CD4-positive, alpha-beta T cell treated with Interleukin-17A for 1 hour (primary cell): ENCODE measurements at regions not wholly inside any gene's neighbourhood (a gene's known extent, or its start where the extent isn't known, plus 50 kb on each side); places are given as distances from the start of the nearest gene placed in this dataset.

Experiments used
- DNase-seq: peaks from one replicate; pipeline ENCODE4 v3.0.0-alpha.2; 2020

DNA sequence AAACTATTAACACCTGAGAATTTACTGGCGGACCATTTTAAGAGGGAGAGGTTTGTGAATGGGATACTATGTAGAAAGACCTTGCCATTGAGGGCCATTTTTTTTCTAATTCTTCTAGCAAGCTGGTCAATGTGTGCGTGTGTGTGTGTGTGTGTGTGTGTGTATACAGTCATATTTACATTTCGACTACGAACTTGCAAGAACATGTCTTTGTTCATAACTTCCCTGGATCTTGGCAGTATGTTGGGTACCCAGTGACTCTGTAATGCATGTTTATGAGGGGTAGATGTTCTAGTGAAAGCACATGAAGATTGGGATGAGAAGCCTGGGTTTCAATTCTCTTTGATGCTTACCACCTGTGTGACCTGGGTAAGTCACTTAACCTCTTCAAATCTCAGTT is 133.6 kb downstream of the UBE2E3 start:
- DNase-seq, result no peak

DNA sequence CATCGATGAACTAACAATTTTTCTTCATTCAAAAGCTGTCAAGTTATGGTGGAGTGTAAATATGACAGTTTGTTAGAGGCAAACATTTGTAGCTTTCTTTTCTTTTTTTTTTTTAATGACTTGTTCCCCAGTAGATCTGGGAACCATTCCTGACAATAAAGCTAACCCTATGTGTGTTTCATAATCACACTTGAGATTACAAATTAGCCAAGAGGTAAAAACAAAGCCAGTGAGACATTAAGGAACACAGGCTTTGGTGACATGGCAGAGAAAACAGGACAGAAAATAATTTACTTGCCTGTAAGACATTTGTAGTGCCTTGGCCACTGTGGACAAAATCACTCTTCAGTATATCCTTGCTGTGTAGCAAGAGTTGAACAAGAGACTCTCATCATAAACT is 135.9 kb downstream of the UBE2E3 start:
- no peak for DNase-seq

DNA sequence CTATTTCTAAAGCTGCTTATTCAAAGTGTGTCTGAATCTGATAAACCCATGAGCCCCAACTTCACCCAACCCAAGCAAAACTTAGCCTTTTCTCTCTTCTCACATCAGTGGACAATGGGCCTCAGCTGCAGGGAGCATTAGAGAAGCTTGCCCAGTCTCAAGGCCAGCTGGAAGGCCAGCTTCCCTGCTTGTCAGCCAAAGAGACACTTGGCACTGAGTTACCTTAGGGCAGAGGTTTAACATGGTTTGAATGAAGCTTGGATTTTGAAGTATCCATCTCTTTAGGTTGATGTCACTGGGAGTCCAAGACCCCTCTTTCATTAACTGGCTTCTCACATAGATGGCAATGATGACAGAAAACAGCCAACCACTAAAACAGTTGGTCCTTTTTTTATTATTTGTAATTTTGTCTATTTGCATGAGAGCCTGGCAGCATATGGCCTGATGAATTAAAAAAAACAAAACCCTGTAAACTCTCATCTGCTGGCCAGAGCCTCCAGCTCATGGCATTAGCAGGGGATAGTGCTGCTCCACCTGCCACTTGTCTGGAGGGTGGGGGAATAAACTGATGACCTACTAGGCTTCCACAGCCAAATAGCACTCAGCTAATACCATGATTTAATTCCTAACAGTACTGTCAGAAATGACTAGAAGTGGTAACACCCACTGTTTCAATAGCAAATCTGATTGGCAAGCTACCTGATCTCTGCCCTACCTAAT is 137.0 kb downstream of the UBE2E3 start:
- DNase-seq, result no peak

DNA sequence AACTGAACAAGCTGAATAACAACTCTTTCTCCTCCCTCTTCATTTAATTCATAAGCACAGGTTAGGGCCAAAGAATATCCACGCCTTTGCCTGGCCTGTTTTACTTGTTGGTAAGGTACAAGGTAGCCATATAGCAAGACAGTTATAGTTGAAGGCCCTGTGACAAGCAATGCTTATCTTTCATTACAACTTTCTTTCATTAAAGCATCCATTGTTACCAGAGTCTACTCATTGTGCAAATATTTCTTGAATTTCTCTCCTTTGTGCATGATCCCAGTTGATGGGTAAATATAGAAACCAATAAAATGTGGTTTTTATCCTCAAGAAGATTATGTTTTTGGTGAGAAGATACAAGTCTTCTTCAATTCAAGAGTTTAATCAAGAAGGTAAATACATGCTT is 140.2 kb downstream of the UBE2E3 start:
- no peak for DNase-seq

DNA sequence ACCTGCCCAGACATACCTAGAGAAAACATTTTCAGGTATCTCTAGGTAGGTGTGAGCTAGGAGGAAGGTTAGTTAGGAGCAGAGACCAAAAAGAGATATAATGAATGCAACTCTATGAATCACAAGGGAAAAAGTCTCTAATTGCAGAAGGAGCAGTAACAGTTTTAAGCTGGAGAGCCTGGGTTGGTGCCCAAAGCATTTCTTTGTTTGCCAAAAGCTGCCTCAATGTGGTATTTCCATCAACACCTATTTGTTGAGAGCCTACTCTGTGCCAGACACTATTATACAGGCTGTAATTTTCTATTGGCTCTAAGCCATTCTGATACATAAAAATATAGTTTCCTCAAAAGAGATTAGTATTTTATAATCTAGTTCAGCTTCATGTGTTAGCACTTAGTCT is 141.6 kb downstream of the UBE2E3 start:
- no peak for DNase-seq

DNA sequence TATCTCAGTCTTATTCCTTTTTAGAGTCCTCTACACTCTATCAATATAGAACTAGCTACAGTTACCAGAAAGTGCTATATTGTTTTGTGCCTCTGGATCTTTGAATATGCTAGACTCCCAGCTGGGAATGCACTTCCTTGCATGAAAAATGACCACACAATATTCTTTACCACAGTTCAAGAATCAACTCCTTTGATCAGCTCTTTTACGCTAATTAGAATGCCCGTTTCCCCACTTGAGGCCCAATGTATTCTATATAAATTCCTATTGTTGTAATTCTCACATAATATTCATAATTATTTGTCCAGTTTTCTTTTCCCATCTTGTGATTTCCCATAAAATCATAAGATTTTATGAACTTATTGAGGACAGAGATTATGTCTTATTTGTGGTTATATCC is 142.2 kb downstream of the UBE2E3 start:
- no peak for DNase-seq

DNA sequence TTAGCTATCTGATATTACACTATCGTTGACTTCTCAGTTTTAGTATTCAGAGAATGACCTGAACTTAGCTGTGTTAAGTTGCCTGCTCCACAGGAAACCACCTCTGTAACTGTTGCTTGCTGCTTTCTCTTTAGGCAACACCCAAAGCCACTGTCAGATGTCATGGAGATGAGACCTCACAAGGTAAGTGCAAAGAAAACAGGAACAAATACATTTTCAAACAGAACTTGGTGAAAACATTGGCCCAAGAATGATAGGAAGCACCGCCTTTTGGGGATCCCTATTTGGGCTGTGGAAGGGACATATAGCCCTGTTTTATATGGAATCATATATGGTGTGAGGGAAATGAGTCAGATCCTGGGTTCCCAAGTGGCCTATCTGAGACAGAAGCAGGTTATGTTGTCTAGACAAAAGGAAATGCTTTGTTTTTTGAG is 143.4 kb downstream of the UBE2E3 start:
- DNase-seq, result peak; percentile 94

DNA sequence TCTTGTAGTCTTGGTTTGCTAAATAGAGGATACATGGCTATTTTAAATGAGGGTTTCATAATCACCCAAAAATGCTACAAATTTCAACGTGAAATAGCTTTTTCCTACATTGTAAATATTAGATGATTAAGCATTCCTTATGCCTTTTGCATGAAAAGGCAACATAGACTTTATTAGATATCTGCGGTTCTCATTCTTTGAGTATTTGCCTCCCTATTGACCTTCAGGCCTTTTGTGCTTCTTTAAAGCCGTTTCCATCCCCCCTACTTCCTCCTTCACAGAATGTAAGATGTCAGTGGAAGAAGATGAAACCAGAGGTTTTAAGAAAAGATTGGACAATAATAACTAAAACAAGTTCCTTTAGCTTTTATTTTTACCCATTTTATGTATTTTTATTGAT is 144.1 kb downstream of the UBE2E3 start:
- DNase-seq, result peak; percentile 60

DNA sequence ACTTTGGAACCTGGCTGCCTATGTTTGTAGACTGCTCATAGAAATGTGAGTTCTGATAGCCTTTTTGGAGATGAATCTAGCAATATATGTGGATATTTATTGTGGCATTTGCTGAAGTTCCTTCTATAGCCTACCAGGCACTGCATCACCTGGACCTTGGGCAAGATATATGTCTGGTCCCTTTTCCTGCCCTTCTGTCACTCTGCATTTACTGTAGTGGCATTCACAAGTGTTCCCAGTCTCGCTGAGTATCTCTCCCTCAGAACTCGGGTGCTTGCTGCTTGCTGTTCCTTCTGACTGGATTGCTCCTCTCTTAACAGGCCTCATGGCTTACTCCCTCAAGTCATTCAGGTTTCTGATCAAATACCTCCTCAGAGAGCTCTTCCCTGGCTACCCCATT is 145.0 kb downstream of the UBE2E3 start:
- no peak for DNase-seq

DNA sequence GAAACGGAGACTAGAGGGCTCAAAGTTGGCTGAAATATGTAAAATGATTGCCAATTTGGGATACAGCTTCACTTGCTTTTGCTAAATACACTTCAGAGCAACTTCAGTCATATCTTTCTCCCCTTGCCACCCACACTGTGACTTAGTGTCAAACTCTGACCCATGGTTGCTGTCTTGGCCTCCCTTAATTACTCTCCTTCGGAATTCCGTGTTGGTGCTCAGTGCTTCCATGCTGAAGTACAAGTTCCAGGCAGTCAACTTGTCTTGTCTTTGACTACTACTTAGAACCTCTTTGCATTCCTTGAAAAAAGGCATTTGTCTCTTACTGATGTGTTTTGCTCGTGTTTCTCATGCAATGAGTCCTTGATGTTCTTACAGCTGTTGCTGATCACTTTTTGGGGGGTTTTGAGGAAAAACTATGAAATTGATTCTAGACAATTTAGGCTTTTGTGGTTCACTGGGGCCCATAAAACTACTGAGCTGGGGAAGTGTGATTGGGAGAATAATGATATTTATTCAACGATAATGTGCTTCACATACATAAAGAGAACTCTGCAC is 146.0 kb downstream of the UBE2E3 start:
- DNase-seq, result no peak

DNA sequence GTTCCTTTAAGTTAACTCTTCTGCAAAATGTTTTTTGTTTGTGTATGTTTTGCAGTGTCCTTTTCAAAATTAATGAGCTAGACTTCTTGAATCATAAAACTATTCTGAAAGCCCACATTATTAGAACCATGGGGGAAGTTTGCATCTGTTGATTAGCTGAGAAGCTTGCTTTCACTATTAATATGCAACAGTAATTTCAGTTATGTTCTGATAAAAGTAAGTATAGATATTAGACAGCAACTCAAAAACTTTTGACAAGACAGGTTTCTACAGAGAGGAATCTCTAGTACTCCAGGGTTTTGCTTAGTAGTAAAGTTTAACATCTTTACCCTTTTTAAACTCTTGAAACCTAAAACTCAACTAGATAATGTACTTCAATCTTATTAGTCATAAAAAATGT is 147.8 kb downstream of the UBE2E3 start:
- no peak for DNase-seq

DNA sequence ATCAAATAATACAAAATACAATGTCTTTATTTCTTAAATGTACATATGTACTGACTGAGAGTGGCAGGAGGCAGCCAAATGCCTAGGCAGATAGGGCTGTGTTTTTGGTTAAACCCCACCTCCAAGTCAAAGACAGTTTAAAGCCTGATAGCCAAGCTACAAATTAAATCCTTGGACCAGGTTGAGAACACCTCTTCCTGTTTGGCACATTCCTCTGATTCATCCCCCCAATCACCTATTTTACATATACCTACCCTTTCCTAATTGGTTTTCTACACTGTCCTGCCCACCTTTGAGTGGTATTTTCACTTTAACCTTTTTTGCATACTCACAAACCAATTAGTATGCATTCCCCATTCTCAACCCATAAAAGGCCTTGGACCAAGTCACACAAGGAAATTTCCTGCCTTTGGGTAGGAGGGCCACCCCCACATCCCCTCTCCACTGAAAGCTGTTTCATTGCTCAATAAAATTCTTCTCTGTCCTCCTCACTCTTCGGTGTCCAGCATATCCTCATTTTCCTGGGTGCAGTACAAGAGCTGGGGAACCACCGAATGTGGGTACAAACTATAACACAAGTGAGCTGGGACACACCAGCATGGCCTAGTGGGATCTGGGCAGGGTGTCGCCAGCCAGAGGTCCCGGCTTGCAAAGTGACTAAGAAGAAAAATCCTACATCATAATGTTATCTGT is 149.1 kb downstream of the UBE2E3 start:
- DNase-seq, result no peak

DNA sequence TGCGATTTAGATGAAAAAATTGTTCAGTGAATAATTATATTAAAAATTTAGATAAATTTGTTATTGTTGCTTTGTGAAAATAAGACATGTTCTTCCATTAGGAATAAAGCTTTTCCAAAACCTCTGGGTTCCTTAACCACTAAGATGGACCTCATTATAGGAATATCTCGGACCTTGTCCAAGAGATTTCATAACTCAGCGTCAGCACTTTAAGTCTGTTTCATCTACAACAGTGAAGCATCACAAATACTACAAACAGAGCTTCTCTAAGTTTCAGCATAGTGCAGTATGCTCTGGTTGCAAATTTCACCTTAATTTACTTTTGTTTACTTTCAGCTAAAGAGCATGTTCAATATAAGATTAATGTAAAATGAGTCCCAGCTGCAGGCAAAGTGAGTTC is 150.3 kb downstream of the UBE2E3 start:
- no peak for DNase-seq

DNA sequence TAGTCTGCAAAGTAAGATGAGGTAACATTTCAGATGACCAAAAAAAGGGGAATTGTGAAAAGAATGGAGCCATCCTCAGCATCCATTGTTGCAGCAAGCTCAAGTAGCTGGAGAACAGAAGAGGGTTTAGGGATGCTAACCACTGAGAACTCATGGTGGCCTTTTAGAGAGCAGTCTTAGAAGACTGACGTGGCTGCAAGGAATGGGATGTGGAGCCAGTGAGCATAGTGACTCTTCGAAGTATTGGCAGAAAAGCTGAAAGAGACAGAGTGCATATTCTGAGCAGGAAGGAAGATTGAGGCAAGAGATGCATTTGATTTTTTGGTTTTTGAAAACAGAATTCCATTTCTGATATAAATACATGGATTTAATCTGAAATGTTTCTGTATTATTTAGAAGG is 151.2 kb downstream of the UBE2E3 start:
- no peak for DNase-seq

DNA sequence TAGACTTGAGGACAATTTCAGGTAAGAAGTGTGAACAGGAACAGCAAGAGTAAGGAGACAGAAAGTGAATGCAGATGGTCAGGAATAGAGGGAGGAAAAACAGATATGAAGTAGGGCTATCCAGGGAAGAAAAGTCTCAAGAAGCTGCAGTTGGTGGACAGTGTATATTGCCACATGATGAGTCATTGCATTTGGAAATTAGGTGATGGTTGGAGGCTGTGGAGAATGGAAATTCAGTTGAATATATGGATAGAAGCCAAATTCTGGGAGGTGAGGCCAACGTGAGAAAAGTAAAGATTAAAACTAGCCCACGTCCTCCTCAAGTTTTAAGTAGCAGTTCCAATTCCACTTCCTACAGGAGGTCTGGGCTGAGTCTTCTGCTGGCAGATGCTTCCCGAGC is 158.4 kb downstream of the UBE2E3 start:
- no peak for DNase-seq

DNA sequence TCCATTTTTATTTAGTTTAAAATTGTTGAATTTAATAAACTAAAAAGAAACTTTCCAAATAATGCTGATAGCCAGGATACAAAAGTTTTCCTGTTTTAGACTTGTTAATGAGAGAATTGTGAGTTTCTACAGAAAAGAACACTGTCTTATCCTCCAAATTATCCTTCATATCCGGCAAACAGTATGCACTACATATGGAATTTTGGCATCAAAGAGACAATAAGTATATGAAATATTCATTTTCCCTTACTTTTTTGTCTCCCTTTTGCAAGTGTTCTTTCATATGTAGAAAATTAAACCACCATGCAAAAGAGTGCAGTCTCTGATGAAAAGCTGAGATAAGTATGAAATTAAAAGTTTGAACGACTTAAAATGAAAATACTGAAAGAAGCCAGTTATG is 159.4 kb downstream of the UBE2E3 start:
- no peak for DNase-seq

DNA sequence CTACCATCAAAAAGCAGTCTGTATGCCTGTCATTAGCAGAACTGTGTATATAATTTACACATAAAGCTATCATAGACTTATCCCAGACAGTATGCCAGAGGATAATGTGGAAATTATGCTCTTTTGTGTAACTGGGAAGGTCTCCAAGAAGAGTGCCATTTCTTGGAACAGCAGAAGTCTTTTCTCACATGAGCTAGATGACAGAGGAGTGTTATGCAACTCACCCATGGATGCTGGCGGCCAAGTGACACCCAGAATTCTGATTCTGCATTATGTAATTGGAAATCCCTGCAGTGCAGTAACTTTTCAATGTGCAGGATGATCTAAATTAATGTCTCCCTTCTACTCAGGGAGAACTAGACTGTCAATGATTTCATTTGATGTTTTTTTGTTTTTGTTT is 160.0 kb downstream of the UBE2E3 start:
- peak; percentile 57 for DNase-seq

DNA sequence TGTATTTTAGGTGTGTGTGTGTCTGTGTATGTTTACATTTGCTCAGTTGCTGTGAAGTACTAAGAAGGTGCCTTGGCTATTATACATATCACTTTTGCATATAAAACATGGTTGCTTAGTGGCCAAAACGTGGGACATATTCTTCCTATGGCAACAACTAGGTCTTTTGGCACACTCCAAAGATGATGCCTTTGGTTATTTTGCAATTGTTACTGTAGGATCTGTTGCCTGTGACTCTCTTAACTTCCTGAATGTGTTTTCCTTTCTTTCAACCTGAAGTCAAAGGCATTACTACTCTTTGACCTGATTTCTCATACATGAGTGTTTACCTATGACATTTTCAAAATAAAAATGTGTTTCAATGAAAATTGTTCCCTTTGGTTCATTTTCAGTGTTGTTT is 160.5 kb downstream of the UBE2E3 start:
- no peak for DNase-seq

DNA sequence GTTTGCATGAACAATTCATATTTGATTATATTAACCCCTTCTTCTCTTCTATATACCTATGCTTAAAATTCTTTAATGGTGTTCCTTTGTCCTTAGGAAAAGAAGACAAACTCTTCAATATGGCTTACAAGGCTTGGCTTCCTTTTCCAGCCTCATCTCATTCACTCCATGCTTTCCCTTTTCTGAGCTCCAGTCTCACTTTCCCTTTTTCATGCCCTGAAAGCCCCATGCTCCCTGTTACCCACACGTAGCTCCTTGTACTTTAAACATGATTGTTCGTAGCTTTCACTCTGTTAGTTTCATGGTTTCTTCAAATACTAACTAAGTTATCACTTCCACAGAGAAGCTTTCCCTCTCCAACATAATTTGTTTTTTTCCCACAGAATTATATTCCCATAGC is 161.3 kb downstream of the UBE2E3 start:
- DNase-seq, result no peak

DNA sequence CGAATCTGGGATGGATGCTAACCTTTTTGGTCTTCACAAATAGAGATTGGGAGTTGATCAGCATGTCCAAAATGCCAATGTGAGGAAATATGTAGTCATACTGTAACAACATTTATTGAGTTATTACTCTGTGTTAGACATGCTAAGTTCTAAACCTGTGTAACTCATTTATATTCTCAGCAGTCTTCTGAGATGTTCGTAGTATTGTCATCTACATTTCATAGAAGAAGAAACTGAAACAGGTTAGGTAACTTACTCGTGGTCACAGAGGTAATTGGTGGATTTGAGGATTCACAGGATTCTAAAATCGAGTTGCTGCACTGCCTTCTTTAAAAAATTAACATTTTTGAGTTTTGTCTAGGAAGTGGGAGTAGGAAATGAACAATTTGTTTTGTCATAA is 162.1 kb downstream of the UBE2E3 start:
- peak; percentile 59 for DNase-seq

DNA sequence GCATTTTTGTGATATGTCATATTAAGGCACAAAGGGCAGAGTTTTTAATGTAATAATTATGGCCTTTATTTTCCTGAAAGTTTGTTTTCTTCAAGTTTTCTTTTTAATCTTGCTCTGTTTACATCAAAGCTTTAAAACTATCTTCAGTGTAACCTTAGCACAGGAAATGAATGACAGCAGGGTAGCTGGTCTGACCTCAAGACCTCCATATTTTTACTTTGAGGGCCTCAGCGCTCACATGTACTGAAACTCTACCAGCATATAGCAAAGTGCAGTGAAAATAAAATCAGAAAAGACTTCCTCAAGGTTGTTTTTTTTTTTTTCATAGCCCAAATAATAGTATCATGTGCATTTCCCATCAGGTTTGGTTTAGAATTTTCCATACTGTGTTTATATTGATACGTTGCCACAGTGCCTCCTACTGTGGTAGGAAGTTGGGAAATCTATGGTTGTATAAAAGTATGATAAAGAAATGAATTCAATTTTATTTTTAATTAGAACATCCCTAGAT is 163.4 kb downstream of the UBE2E3 start:
- peak; percentile 66 for DNase-seq

DNA sequence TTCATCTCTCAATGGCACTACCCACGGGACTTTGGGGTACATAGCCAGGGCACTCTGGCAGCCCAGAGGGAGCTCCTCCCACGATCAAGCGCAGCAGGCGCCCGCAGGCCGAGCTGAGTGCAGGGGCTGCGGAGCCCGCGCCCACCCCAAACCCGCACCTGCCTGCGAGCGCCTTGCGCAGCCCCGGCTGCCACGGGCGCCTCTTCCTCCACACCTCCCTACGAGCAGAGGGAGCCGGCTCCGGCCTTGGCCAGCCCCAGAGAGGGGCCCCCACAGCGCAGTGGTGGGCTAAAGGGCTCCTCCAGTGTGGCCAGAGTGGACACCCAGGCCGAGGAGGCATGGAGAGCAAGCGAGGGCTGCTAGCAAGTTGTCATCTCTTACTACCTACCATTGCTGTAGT is 165.2 kb downstream of the UBE2E3 start:
- no peak for DNase-seq

DNA sequence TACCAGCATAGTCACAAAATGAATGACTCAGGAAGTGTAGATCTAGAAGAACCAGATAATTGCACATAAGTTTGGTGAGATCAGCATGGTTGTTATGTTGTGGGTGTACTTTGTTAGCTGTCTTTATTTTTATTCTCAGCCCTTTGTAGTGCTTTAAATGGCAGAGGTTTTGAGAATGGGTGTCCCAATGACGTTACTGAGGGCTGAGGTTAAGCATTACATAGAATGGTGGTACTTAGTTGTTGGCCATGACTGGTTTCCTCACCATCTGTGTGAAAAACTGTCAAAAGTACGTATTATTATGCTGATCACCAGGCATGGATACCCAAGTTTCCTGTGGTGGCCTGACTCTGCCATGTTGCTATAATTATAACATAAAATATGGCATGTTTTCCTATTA is 165.8 kb downstream of the UBE2E3 start:
- DNase-seq, result peak; percentile 47

DNA sequence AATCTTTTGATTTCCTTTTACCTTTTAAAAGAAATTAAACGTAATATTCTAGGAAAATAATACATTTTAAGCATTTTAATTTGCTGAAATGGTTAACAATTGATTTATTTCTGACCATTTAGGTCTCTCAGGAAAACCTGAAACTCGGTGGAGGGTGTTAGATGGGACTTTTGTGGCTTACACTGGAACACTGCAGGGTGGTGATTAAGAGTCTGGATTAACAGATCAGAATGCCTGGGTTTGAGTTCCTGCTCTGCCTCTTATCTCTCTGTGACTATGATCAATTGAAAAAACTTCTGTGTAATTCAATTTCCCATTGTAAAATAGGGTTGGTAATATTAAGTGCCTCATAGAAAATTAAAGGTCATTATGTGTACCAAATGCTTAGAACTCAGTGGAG is 168.7 kb downstream of the UBE2E3 start:
- DNase-seq, result no peak
